K562 (cell line): ENCODE measurements at regions not wholly inside any gene's neighbourhood (a gene's known extent, or its start where the extent isn't known, plus 50 kb on each side); places are given as distances from the start of the nearest gene placed in this dataset.

Source experiments
- ATAC-seq: fragments of 200-7000 bp; cut with Tn5 transposase; 3 replicates; pipeline ENCODE4 v1.9.1; 2020; ENCODE audit warnings: moderate library complexity
- BruUV-seq: library from RNA; stranded (reverse); fragments of 400-500 nt; replicated peaks from 2 replicates; lab custom pipeline; 2021; lab: Mats Ljungman, UMichigan
- CTCF ChIA-PET: fragments of 300-600 bp; formaldehyde crosslinking; extraction: SDS; loops from one replicate; lab custom pipeline; 2021; ENCODE audit warnings: low intra/inter-chr PET ratio; lab: Yijun Ruan, JAX
- POLR2A ChIA-PET: fragments of 300-600, 350-650 bp; sonication (Branson Sonifier 250); formaldehyde crosslinking; extraction: SDS; loops from one replicate; lab custom pipeline; 2021; ENCODE audit warnings: antibody characterized with exemption, inconsistent platforms; lab: Yijun Ruan, JAX
- DNase-seq, 4 experiments: peaks; one replicate each; pipeline versions ENCODE4 v3.0.0 to v3.0.0-alpha.2; 2011 to 2018; ENCODE audit warnings: low spot score in 3 of 4, mixed read lengths in 3 of 4; ENCODE audit errors: extremely low read depth in 1 of 4
- FAIRE-seq: peaks from 2 replicates; lab custom pipeline; 2011; peaks lifted over from hg19 to GRCh38; lab: Jason Lieb, UNC
- H2AFZ ChIP-seq: 2 replicates; pipeline ENCODE4 v1.6.0; 2011; ENCODE audit warnings: low read depth, low read length, control low read depth, inconsistent platforms
- H3K27ac ChIP-seq: fragments of 200-600 bp; 3 replicates; pipeline ENCODE4 v1.8.0; 2011; ENCODE audit warnings: low read depth, mild to moderate bottlenecking, control low read depth, inconsistent platforms, low read length, moderate library complexity, mixed read lengths; ENCODE audit errors: extremely low read depth
- H3K27me3 ChIP-seq, 2 experiments: fragments of 300-600 bp in 1 of 2; 2 replicates in 1 of 2; 3 replicates in 1 of 2; pipeline versions ENCODE4 v1.6.0 to v1.8.0; 2011; ENCODE audit warnings: inconsistent platforms in 2 of 2, low read length in 2 of 2, mild to moderate bottlenecking in 1 of 2, mixed read lengths in 1 of 2, moderate library complexity in 1 of 2; ENCODE audit not compliant: control insufficient read depth in 2 of 2, insufficient read depth in 2 of 2
- H3K36me3 ChIP-seq: fragments of 300-600 bp; 3 replicates; pipeline ENCODE4 v1.8.0; 2011; ENCODE audit warnings: mild to moderate bottlenecking, low read length, inconsistent platforms; ENCODE audit not compliant: control insufficient read depth, insufficient read depth
- H3K4me1 ChIP-seq, 2 experiments: fragments of 200-600 bp in 1 of 2; replicated peaks in 1 of 2; 2 replicates in 1 of 2; 3 replicates in 1 of 2; pipeline versions ENCODE4 v1.5.1 to v1.8.0; 2011; ENCODE audit warnings: inconsistent platforms in 2 of 2, low read length in 2 of 2, mild to moderate bottlenecking in 1 of 2, mixed read lengths in 1 of 2, moderate library complexity in 1 of 2; ENCODE audit not compliant: control insufficient read depth in 2 of 2, insufficient read depth in 2 of 2
- H3K4me2 ChIP-seq: 2 replicates; pipeline ENCODE4 v1.6.1; 2011; ENCODE audit warnings: low read length, control low read depth, inconsistent platforms, mixed read lengths; ENCODE audit not compliant: insufficient read depth
- H3K4me3 ChIP-seq: fragments of 200-600 bp; sonication (generic), shearing (Covaris generic); 2 replicates; pipeline ENCODE4 v1.5.1; 2016; ENCODE audit warnings: control low read depth, inconsistent platforms
- H3K79me2 ChIP-seq: fragments of 200-600 bp; 3 replicates; pipeline ENCODE4 v1.8.0; 2011; ENCODE audit warnings: low read length, inconsistent platforms; ENCODE audit not compliant: control insufficient read depth, insufficient read depth
- H3K9ac ChIP-seq, 2 experiments: 2 replicates each; pipeline versions ENCODE4 v1.6.0 to v1.6.1; 2011; ENCODE audit warnings: low read depth in 2 of 2, low read length in 2 of 2, control low read depth in 1 of 2, inconsistent platforms in 1 of 2, mild to moderate bottlenecking in 1 of 2, mixed read lengths in 1 of 2; ENCODE audit not compliant: insufficient read depth in 1 of 2
- H3K9me1 ChIP-seq: one replicate; pipeline ENCODE4 v1.6.0; 2011; ENCODE audit warnings: inconsistent platforms, mild to moderate bottlenecking, low read length, moderate library complexity; ENCODE audit not compliant: control insufficient read depth, insufficient read depth
- H3K9me3 ChIP-seq: replicated peaks from 2 replicates; pipeline ENCODE4 v1.5.1; 2011; ENCODE audit warnings: low read depth, low read length, inconsistent platforms; ENCODE audit not compliant: control insufficient read depth, insufficient read depth
- H4K20me1 ChIP-seq: replicated peaks from 2 replicates; pipeline ENCODE4 v1.6.1; 2011; ENCODE audit warnings: low read length, inconsistent platforms, mixed read lengths; ENCODE audit not compliant: control insufficient read depth, insufficient read depth
- CAMTA2 ChIP-seq: fragments of 250-450 bp; sonication (Bioruptor Pico); conservative IDR thresholded peaks from 2 replicates; pipeline ENCODE4 v1.5.1; 2022
- CEBPB ChIP-seq: fragments of 450-650 bp; IDR thresholded peaks from 2 replicates; pipeline ENCODE4 v1.6.1; 2016; ENCODE audit warnings: missing genetic modification characterization, missing compliant biosample characterization
- CHD1 ChIP-seq: fragments of 200-600 bp; sonication (generic); IDR thresholded peaks from one replicate; pipeline ENCODE4 v1.6.1; 2012; ENCODE audit warnings: mild to moderate bottlenecking, moderate library complexity, low read length, inconsistent platforms
- CREB1 ChIP-seq, 2 experiments: sonication (generic) in 1 of 2; formaldehyde crosslinking in 1 of 2; IDR thresholded peaks; 2 replicates each; pipeline versions ENCODE4 v1.6.1 to v1.8.0; 2012 to 2022; ENCODE audit warnings: inconsistent platforms in 1 of 2, mild to moderate bottlenecking in 1 of 2, missing genetic modification reagents in 1 of 2, moderate library complexity in 1 of 2
- CREM ChIP-seq: IDR thresholded peaks from 2 replicates; pipeline ENCODE4 v1.6.1; 2014; ENCODE audit warnings: antibody characterized with exemption, low read depth
- EWSR1 ChIP-seq: fragments of 450-650 bp; IDR thresholded peaks from 2 replicates; pipeline ENCODE4 v1.6.1; 2018; ENCODE audit warnings: borderline replicate concordance, mild to moderate bottlenecking, low read depth, moderate library complexity; ENCODE audit not compliant: partially characterized antibody
- GTF2A2 ChIP-seq: IDR thresholded peaks from 2 replicates; pipeline ENCODE4 v1.6.1; 2016; ENCODE audit warnings: mild to moderate bottlenecking, missing genetic modification characterization, missing compliant biosample characterization
- HNRNPUL1 ChIP-seq: fragments of 200-400 bp; formaldehyde crosslinking; IDR thresholded peaks from 2 replicates; pipeline ENCODE4 v1.6.1; 2017; ENCODE audit warnings: low read length
- MEF2A ChIP-seq: IDR thresholded peaks from 2 replicates; pipeline ENCODE4 v1.6.1; 2011; ENCODE audit warnings: low read depth, mild to moderate bottlenecking, low read length, moderate library complexity; ENCODE audit not compliant: control insufficient read depth
- NR2F6 ChIP-seq: fragments of 450-650 bp; formaldehyde crosslinking; IDR thresholded peaks from 2 replicates; pipeline ENCODE4 v1.4.0; 2020; ENCODE audit warnings: mild to moderate bottlenecking
- RAD21 ChIP-seq, 2 experiments: fragments of 250-450 bp in 1 of 2; fragments of 450-650 bp in 1 of 2; sonication (Bioruptor Pico) in 1 of 2; formaldehyde crosslinking in 1 of 2; IDR thresholded peaks in 1 of 2; conservative IDR thresholded peaks in 1 of 2; 2 replicates each; pipeline versions ENCODE4 v1.4.0 to v1.8.0; 2020 to 2022; ENCODE audit warnings: mild to moderate bottlenecking in 2 of 2, moderate library complexity in 1 of 2
- TOE1 ChIP-seq, 2 experiments: fragments of 450-650 bp in 1 of 2; sonication (generic) in 1 of 2; formaldehyde crosslinking in 1 of 2; IDR thresholded peaks; 2 replicates each; pipeline versions ENCODE4 v1.7.1 to v1.8.0; 2016 to 2022; ENCODE audit warnings: borderline replicate concordance in 2 of 2, mild to moderate bottlenecking in 2 of 2, antibody characterized with exemption in 1 of 2, inconsistent platforms in 1 of 2, low read depth in 1 of 2, missing genetic modification reagents in 1 of 2, moderate library complexity in 1 of 2
- XRCC4 ChIP-seq: IDR thresholded peaks from one replicate; pipeline ENCODE4 v1.6.1; 2011; ENCODE audit not compliant: insufficient read depth, insufficient read length; ENCODE audit errors: extremely low read depth
- ZFP36 ChIP-seq: fragments of 150-350 bp; IDR thresholded peaks from 2 replicates; pipeline ENCODE4 v1.6.1; 2018; ENCODE audit warnings: low read length, low read depth; ENCODE audit not compliant: partially characterized antibody
- ZNF384 ChIP-seq: IDR thresholded peaks from 2 replicates; pipeline ENCODE4 v1.6.1; 2012; ENCODE audit warnings: low read depth, low read length, improper control_type of control experiment
- ZNF431 ChIP-seq: sonication (generic); formaldehyde crosslinking; IDR thresholded peaks from 2 replicates; pipeline ENCODE4 v1.8.0; 2022; ENCODE audit warnings: mild to moderate bottlenecking, missing genetic modification reagents
- WGBS: fragments of 100-300 bp; shearing (Covaris generic); methylation state at CpG from one replicate; pipeline ENCODE4 v1.1.6; 2016; ENCODE audit warnings: low coverage, mixed read lengths; ENCODE audit not compliant: insufficient coverage; ENCODE audit errors: missing lambda C conversion rate; 5-methylcytosine and 5-hydroxymethylcytosine counted together
- in situ Hi-C: fragments of 300-500 bp; cut with MboI; formaldehyde crosslinking; loops from 4 replicates; pipeline ENCODE4 v1.15.0; 2018; ENCODE audit warnings: inconsistent platforms, mixed read lengths
- intact Hi-C: fragments of 100-400 bp; cut with micrococcal nuclease; formaldehyde crosslinking; loops from 2 replicates; pipeline ENCODE4 v1.14.2; 2022
- TF ChIP-seq, protein P1 (sequence below): fragments of 250-450 bp; sonication (Bioruptor Pico); IDR thresholded peaks from 2 replicates; pipeline ENCODE4 v1.8.0; 2021; ENCODE audit warnings: moderate library complexity, mild to moderate bottlenecking, inconsistent platforms

GRCh38 chr7:48992816-48993215, 68.5 kb downstream of the CDC14C start:
- POLR2A ChIA-PET, result no interaction called here
- Histone ChIP-seq H3K36me3 (no peaks in the 10 kb centered on the region), H3K9me1 (no peaks in the 10 kb centered on the region), H3K4me1 (no peaks in the 10 kb centered on the region), H3K79me2 (no peaks in the 10 kb centered on the region), H3K4me2 (no peak overlapping the region), H3K27ac (no peak overlapping the region), H3K27me3 (no peaks in the 10 kb centered on the region), H3K4me3 (no peak overlapping the region), H2AFZ (no peak overlapping the region), H3K9me3 (no peaks in the 10 kb centered on the region), H3K9ac (no peak overlapping the region), H4K20me1 (no peaks in the 10 kb centered on the region)
- intact Hi-C loops (no loop called here), in situ Hi-C loops (no loop called here)
- TF ChIP-seq RAD21 (CRISPR knock-in tag; conservative IDR thresholded peaks at IDR 0.05 in 1 of 2, IDR thresholded peaks at IDR 0.05 in 1 of 2) (no peak), XRCC4 (no peak), TOE1 (IDR thresholded peaks at IDR 0.05; ENCODE audit: borderline replicate concordance) (no peak), TOE1 (CRISPR knock-in tag; IDR thresholded peaks at IDR 0.05; ENCODE audit: borderline replicate concordance, low read depth) (no peak), CAMTA2 (no peak), CREB1 (IDR thresholded peaks at IDR 0.05) (no peak), CREB1 (CRISPR knock-in tag; IDR thresholded peaks at IDR 0.05) (no peak), CHD1 (no peak), ZNF384 (no peak), ZNF431 (CRISPR knock-in tag) (no peak), EWSR1 (no peak), CEBPB (tag) (no peak), MEF2A (no peak), NR2F6 (no peak), GTF2A2 (tag) (no peak), CREM (no peak), ZFP36 (no peak), HNRNPUL1 (no peak)
- TF ChIP-seq, protein P1, sequence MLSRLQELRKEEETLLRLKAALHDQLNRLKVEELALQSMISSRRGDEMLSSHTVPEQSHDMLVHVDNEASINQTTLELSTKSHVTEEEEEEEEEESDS (CRISPR knock-in tag), result no peak
- WGBS, result 0% methylated on average over 4 of the region's 4 CpGs
- FAIRE-seq, result no peak
- CTCF ChIA-PET, result no interaction called here
- DNase-seq, result no peak
- BruUV-seq, result no TSS peak
- no peak for ATAC-seq
